IMR-90 (cell line): ENCODE measurements at regions not wholly inside any gene's neighbourhood (a gene's known extent, or its start where the extent isn't known, plus 50 kb on each side); places are given as distances from the start of the nearest gene placed in this dataset.

ENCODE experiments used
- ATAC-seq: fragments of 200-7000 bp; cut with Tn5 transposase; 2 replicates; pipeline ENCODE4 v1.9.1; 2020; ENCODE audit warnings: low read depth, mild to moderate bottlenecking, moderate library complexity
- BruUV-seq: library from RNA; stranded (reverse); fragments of 400-500 nt; replicated peaks from 2 replicates; lab custom pipeline; 2021; lab: Mats Ljungman, UMichigan
- CTCF ChIA-PET: fragments of 300-600 bp; formaldehyde crosslinking; extraction: SDS; loops from one replicate; lab custom pipeline; 2021; ENCODE audit warnings: antibody characterized with exemption; lab: Yijun Ruan, JAX
- POLR2A ChIA-PET: fragments of 300-600 bp; sonication (Branson Sonifier 250); formaldehyde crosslinking; loops from one replicate; lab custom pipeline; 2022; ENCODE audit warnings: antibody characterized with exemption; ENCODE audit not compliant: unreplicated experiment; lab: Charles Lee
- DNase-seq: peaks from one replicate; pipeline ENCODE4 v3.0.0; 2013
- H2AFZ ChIP-seq: replicated peaks from 2 replicates; pipeline ENCODE3; 2013; ENCODE audit warnings: low read length, mild to moderate bottlenecking; ENCODE audit not compliant: poor library complexity
- H2AK5ac ChIP-seq: 2 replicates; pipeline ENCODE4 v1.6.1; 2013; ENCODE audit warnings: low read depth, low read length, inconsistent platforms
- H2AK9ac ChIP-seq: replicated peaks from 2 replicates; pipeline ENCODE3; 2013; ENCODE audit warnings: mild to moderate bottlenecking, low read depth, low read length, moderate library complexity; ENCODE audit not compliant: poor library complexity
- H2BK120ac ChIP-seq: 2 replicates; pipeline ENCODE4 v1.6.1; 2013; ENCODE audit warnings: low read depth, low read length, inconsistent platforms
- H2BK15ac ChIP-seq: 3 replicates; pipeline ENCODE4 v1.6.1; 2013; ENCODE audit warnings: low read depth, low read length, inconsistent platforms
- H2BK20ac ChIP-seq: 2 replicates; pipeline ENCODE4 v1.6.1; 2013; ENCODE audit warnings: low read depth, mild to moderate bottlenecking, inconsistent platforms, low read length, moderate library complexity
- H2BK5ac ChIP-seq: 2 replicates; pipeline ENCODE4 v1.6.1; 2013; ENCODE audit warnings: mild to moderate bottlenecking, low read depth, low read length, inconsistent platforms; ENCODE audit not compliant: poor library complexity, severe bottlenecking
- H3K14ac ChIP-seq: replicated peaks from 2 replicates; pipeline ENCODE4 v1.6.1; 2013; ENCODE audit warnings: low read depth, low read length, inconsistent platforms
- H3K18ac ChIP-seq: 2 replicates; pipeline ENCODE4 v1.6.1; 2013; ENCODE audit warnings: low read depth, low read length, control low read depth
- H3K23ac ChIP-seq: 2 replicates; pipeline ENCODE4 v1.6.1; 2013; ENCODE audit warnings: low read depth, low read length, inconsistent platforms
- H3K27ac ChIP-seq: 2 replicates; pipeline ENCODE4 v1.5.1; 2013; ENCODE audit warnings: mild to moderate bottlenecking, control low read depth, low read length; ENCODE audit not compliant: insufficient read depth
- H3K27me3 ChIP-seq: 2 replicates; pipeline ENCODE4 v1.6.1; 2013; ENCODE audit warnings: low read length; ENCODE audit not compliant: control insufficient read depth, insufficient read depth
- H3K36me3 ChIP-seq: 2 replicates; pipeline ENCODE4 v1.6.1; 2013; ENCODE audit warnings: low read length, mixed read lengths; ENCODE audit not compliant: control insufficient read depth, insufficient read depth
- H3K4ac ChIP-seq: 2 replicates; pipeline ENCODE4 v1.6.1; 2013; ENCODE audit warnings: low read depth, low read length, inconsistent platforms
- H3K4me1 ChIP-seq: 2 replicates; pipeline ENCODE4 v1.6.1; 2013; ENCODE audit warnings: low read length, mixed read lengths; ENCODE audit not compliant: control insufficient read depth, insufficient read depth
- H3K4me2 ChIP-seq: 2 replicates; pipeline ENCODE4 v1.6.1; 2013; ENCODE audit warnings: low read depth, mild to moderate bottlenecking, control low read depth, low read length, moderate library complexity
- H3K4me3 ChIP-seq: 2 replicates; pipeline ENCODE4 v1.5.1; 2013; ENCODE audit warnings: low read depth, mild to moderate bottlenecking, control low read depth, low read length, moderate library complexity; ENCODE audit not compliant: insufficient read depth
- H3K56ac ChIP-seq: 2 replicates; pipeline ENCODE4 v1.6.1; 2013; ENCODE audit warnings: low read length, inconsistent platforms; ENCODE audit not compliant: insufficient read depth; ENCODE audit errors: extremely low read depth
- H3K79me1 ChIP-seq, 2 experiments: 2 replicates each; pipeline ENCODE4 v1.6.1; 2013; ENCODE audit warnings: low read length in 2 of 2, inconsistent platforms in 1 of 2, low read depth in 1 of 2
- H3K9ac ChIP-seq: 2 replicates; pipeline ENCODE4 v1.6.1; 2013; ENCODE audit warnings: low read depth, low read length, control low read depth
- H3K9me1 ChIP-seq: 2 replicates; pipeline ENCODE4 v1.6.1; 2013; ENCODE audit warnings: low read length, inconsistent platforms; ENCODE audit not compliant: insufficient read depth
- H3K9me3 ChIP-seq: 2 replicates; pipeline ENCODE4 v1.6.1; 2013; ENCODE audit warnings: low read length; ENCODE audit not compliant: control insufficient read depth, insufficient read depth
- H4K20me1 ChIP-seq: 2 replicates; pipeline ENCODE4 v1.6.1; 2013; ENCODE audit warnings: low read length, inconsistent platforms; ENCODE audit not compliant: insufficient read depth
- H4K5ac ChIP-seq: 2 replicates; pipeline ENCODE4 v1.6.1; 2013; ENCODE audit warnings: mild to moderate bottlenecking, low read depth, low read length, control low read depth
- H4K8ac ChIP-seq, 2 experiments: 2 replicates each; pipeline ENCODE4 v1.6.1; 2013; ENCODE audit warnings: low read depth in 2 of 2, low read length in 2 of 2, control low read depth in 1 of 2, inconsistent platforms in 1 of 2
- H4K91ac ChIP-seq: 2 replicates; pipeline ENCODE4 v1.6.1; 2013; ENCODE audit warnings: low read depth, low read length, inconsistent platforms; ENCODE audit not compliant: insufficient read depth
- ELK1 ChIP-seq: fragments of 150-350 bp; IDR thresholded peaks from 2 replicates; pipeline ENCODE4 v1.6.1; 2016; ENCODE audit warnings: low read depth, mild to moderate bottlenecking, low read length, moderate library complexity, borderline replicate concordance
- RCOR1 ChIP-seq: IDR thresholded peaks from 2 replicates; pipeline ENCODE4 v1.6.1; 2012; ENCODE audit warnings: mild to moderate bottlenecking, low read length, improper control_type of control experiment; ENCODE audit not compliant: insufficient replicate concordance
- RFX5 ChIP-seq: IDR thresholded peaks from 2 replicates; pipeline ENCODE4 v1.8.0; 2012; ENCODE audit warnings: low read depth, mild to moderate bottlenecking, low read length, moderate library complexity
- WGBS, 2 experiments: methylation state at CpG; one replicate each; pipeline versions ENCODE4 v1.1.5 to v1.1.7; 2013; ENCODE audit warnings: missing lambda C conversion rate in 2 of 2; ENCODE audit not compliant: insufficient read length in 1 of 2; ENCODE audit errors: extremely low coverage in 2 of 2; 5-methylcytosine and 5-hydroxymethylcytosine counted together
- dilution Hi-C: fragments of 300-500 bp; cut with HindIII; formaldehyde crosslinking; loops from one replicate; pipeline ENCODE4 v1.14.3; 2018; ENCODE audit warnings: low sequenced_read_pairs; ENCODE audit not compliant: unreplicated experiment
- in situ Hi-C: fragments of 300-500 bp; cut with MboI; formaldehyde crosslinking; loops from 3 replicates; pipeline ENCODE4 v1.14.3; 2019; ENCODE audit warnings: low sequenced_read_pairs, inconsistent platforms, mixed read lengths
- intact Hi-C: fragments of 100-400 bp; cut with micrococcal nuclease; formaldehyde crosslinking; loops from 2 replicates; pipeline ENCODE4 v1.10.0; 2022

GRCh38 chr1:87599569-87599968 is 270.9 kb downstream of the LMO4 start:
- CTCF ChIA-PET, result no interaction called here
- Histone ChIP-seq H2BK120ac (no peak overlapping the region), H2AK5ac (no peak overlapping the region), H3K9me3 (no peaks in the 10 kb centered on the region), H3K14ac (no peak overlapping the region), H3K4ac (no peak overlapping the region), H3K9me1 (no peaks in the 10 kb centered on the region), H4K20me1 (no peaks in the 10 kb centered on the region), H2BK5ac (no peak overlapping the region), H2AFZ (no peak overlapping the region), H4K91ac (no peak overlapping the region), H2AK9ac (no peak overlapping the region), H3K79me1 (no peaks in the 10 kb centered on the region), H3K4me2 (no peak overlapping the region), H3K18ac (no peak overlapping the region), H3K4me3 (no peak overlapping the region), H2BK15ac (no peak overlapping the region), H3K9ac (no peak overlapping the region), H4K5ac (no peak overlapping the region), H3K27ac (no peak overlapping the region), H3K56ac (no peak overlapping the region), H4K8ac (no peak overlapping the region), H3K4me1 (peaks cover 5% of the 10 kb centered on the region; the same call in 1 of the 2 replicates), H3K23ac (no peak overlapping the region), H3K27me3 (no peaks in the 10 kb centered on the region), H2BK20ac (no peak overlapping the region), H3K36me3 (no peaks in the 10 kb centered on the region)
- dilution Hi-C loops, result no loop called here
- POLR2A ChIA-PET, result interaction anchor here (0.6 kb wide), 1 partner anchor 23 kb away, joined by 4 read pairs; no protein-coding TSS in a partner anchor
- in situ Hi-C loops, result no loop called here
- no TSS peak for BruUV-seq
- WGBS, 2 experiments, result 67% methylated on average over 1 of the region's 2 CpGs; no CpG with 5 or more reads in 1 of the 2 experiments
- intact Hi-C loops, result no loop called here
- ATAC-seq, result peak; percentile 21; the same call in 1 of the 2 replicates
- TF ChIP-seq RCOR1, result no peak
- no peak for TF ChIP-seq ELK1
- no peak for TF ChIP-seq RFX5
- no peak for DNase-seq
